WTC11 (cell line): ENCODE measurements at regions not wholly inside any gene's neighbourhood (a gene's known extent, or its start where the extent isn't known, plus 50 kb on each side); places are given as distances from the start of the nearest gene placed in this dataset.

Experiments
- ATAC-seq: fragments of 200-7000 bp; cut with Tn5 transposase; 2 replicates; pipeline ENCODE4 v1.10.0; 2021; ENCODE audit warnings: mild to moderate bottlenecking, moderate library complexity
- CTCF ChIA-PET: fragments of 300-600 bp; sonication (Branson Sonifier 250); formaldehyde crosslinking; loops from one replicate; lab custom pipeline; 2021; ENCODE audit warnings: antibody characterized with exemption; lab: Charles Lee
- POLR2A ChIA-PET: fragments of 350-600 bp; sonication (Branson Sonifier 250); formaldehyde crosslinking; loops from one replicate; lab custom pipeline; 2021; ENCODE audit warnings: antibody characterized with exemption; lab: Charles Lee
- DNase-seq: peaks from one replicate; pipeline ENCODE4 v3.0.0; 2021; ENCODE audit warnings: low spot score
- H3K27ac Mint-ChIP-seq: 2 replicates; pipeline ENCODE4 v1.8.0; 2021; ENCODE audit warnings: mixed read lengths
- H3K27me3 Mint-ChIP-seq: 2 replicates; pipeline ENCODE4 v1.8.0; 2021; ENCODE audit warnings: low read depth, mild to moderate bottlenecking, moderate library complexity, mixed read lengths
- H3K36me3 Mint-ChIP-seq: 2 replicates; pipeline ENCODE4 v1.8.0; 2021; ENCODE audit warnings: mixed read lengths
- H3K4me1 Mint-ChIP-seq: 2 replicates; pipeline ENCODE4 v1.8.0; 2022; ENCODE audit warnings: mixed read lengths
- H3K4me3 Mint-ChIP-seq: 2 replicates; pipeline ENCODE4 v1.8.0; 2021; ENCODE audit warnings: mild to moderate bottlenecking, moderate library complexity, mixed read lengths
- H3K9me3 Mint-ChIP-seq: 2 replicates; pipeline ENCODE4 v1.8.0; 2021; ENCODE audit warnings: mixed read lengths
- ATF3 ChIP-seq: sonication (generic); formaldehyde crosslinking; conservative IDR thresholded peaks from 2 replicates; pipeline ENCODE4 v1.8.1; 2022; ENCODE audit warnings: mild to moderate bottlenecking, missing genetic modification reagents
- CREB1 ChIP-seq: sonication (generic); formaldehyde crosslinking; IDR thresholded peaks from 2 replicates; pipeline ENCODE4 v1.8.0; 2023; ENCODE audit warnings: mild to moderate bottlenecking, missing genetic modification reagents
- GABPB1 ChIP-seq: sonication (generic); formaldehyde crosslinking; IDR thresholded peaks from 2 replicates; pipeline ENCODE4 v1.8.1; 2023; ENCODE audit warnings: mild to moderate bottlenecking, missing genetic modification reagents
- GTF2I ChIP-seq: fragments of 250-450 bp; sonication (Bioruptor Pico); conservative IDR thresholded peaks from 2 replicates; pipeline ENCODE4 v1.4.0; 2021; ENCODE audit warnings: mild to moderate bottlenecking
- HMGA2 ChIP-seq: fragments of 250-450 bp; sonication (Bioruptor Pico); IDR thresholded peaks from 2 replicates; pipeline ENCODE4 v1.4.0; 2021; ENCODE audit warnings: mild to moderate bottlenecking, moderate library complexity
- MYBL2 ChIP-seq: sonication (generic); formaldehyde crosslinking; IDR thresholded peaks from 2 replicates; pipeline ENCODE4 v1.8.1; 2023; ENCODE audit warnings: mild to moderate bottlenecking, moderate library complexity, missing genetic modification reagents
- NR1H2 ChIP-seq: sonication (generic); formaldehyde crosslinking; IDR thresholded peaks from 2 replicates; pipeline ENCODE4 v1.9.0; 2021; ENCODE audit warnings: mild to moderate bottlenecking, moderate library complexity, missing genetic modification reagents
- PREB ChIP-seq: sonication (generic); formaldehyde crosslinking; IDR thresholded peaks from 2 replicates; pipeline ENCODE4 v1.8.1; 2022; ENCODE audit warnings: mild to moderate bottlenecking, missing genetic modification reagents, moderate library complexity, borderline replicate concordance
- STAT6 ChIP-seq: sonication (generic); formaldehyde crosslinking; conservative IDR thresholded peaks from 2 replicates; pipeline ENCODE4 v1.8.1; 2023; ENCODE audit warnings: mild to moderate bottlenecking, low read depth, missing genetic modification reagents, moderate library complexity
- TEAD1 ChIP-seq: sonication (generic); formaldehyde crosslinking; IDR thresholded peaks from 2 replicates; pipeline ENCODE4 v1.8.0; 2022; ENCODE audit warnings: mild to moderate bottlenecking, missing genetic modification reagents
- TEAD4 ChIP-seq: sonication (generic); formaldehyde crosslinking; IDR thresholded peaks from 2 replicates; pipeline ENCODE4 v1.8.0; 2022; ENCODE audit warnings: mild to moderate bottlenecking, missing genetic modification reagents
- TP53 ChIP-seq: sonication (generic); formaldehyde crosslinking; IDR thresholded peaks from 2 replicates; pipeline ENCODE4 v1.8.1; 2023; ENCODE audit warnings: mild to moderate bottlenecking, missing genetic modification reagents
- ZNF121 ChIP-seq: sonication (generic); formaldehyde crosslinking; IDR thresholded peaks from 2 replicates; pipeline ENCODE4 v1.8.0; 2023; ENCODE audit warnings: missing genetic modification reagents
- ZNF263 ChIP-seq: sonication (generic); formaldehyde crosslinking; IDR thresholded peaks from 2 replicates; pipeline ENCODE4 v1.8.1; 2022; ENCODE audit warnings: low read depth, mild to moderate bottlenecking, moderate library complexity, missing genetic modification reagents
- ZNF416 ChIP-seq: fragments of 250-450 bp; sonication (Bioruptor Pico); IDR thresholded peaks from 2 replicates; pipeline ENCODE4 v1.9.0; 2021; ENCODE audit warnings: mild to moderate bottlenecking, inconsistent platforms
- TF ChIP-seq, protein P1 (sequence below): sonication (generic); formaldehyde crosslinking; IDR thresholded peaks from 2 replicates; pipeline ENCODE4 v1.8.1; 2023; ENCODE audit warnings: mild to moderate bottlenecking, missing genetic modification reagents, moderate library complexity
- TF ChIP-seq, protein P2 (sequence below): sonication (generic); formaldehyde crosslinking; IDR thresholded peaks from 2 replicates; pipeline ENCODE4 v1.8.1; 2022; ENCODE audit warnings: mild to moderate bottlenecking, moderate library complexity, missing genetic modification reagents
- TF ChIP-seq, protein P3 (sequence below): fragments of 250-450 bp; sonication (Bioruptor Pico); IDR thresholded peaks from 2 replicates; pipeline ENCODE4 v1.9.0; 2021; ENCODE audit warnings: mild to moderate bottlenecking
- TF ChIP-seq, protein P4 (sequence below): sonication (generic); formaldehyde crosslinking; IDR thresholded peaks from 2 replicates; pipeline ENCODE4 v1.8.1; 2023; ENCODE audit warnings: mild to moderate bottlenecking, moderate library complexity, missing genetic modification reagents
- TF ChIP-seq, protein P5 (sequence below): sonication (generic); formaldehyde crosslinking; IDR thresholded peaks from 2 replicates; pipeline ENCODE4 v1.8.1; 2022; ENCODE audit warnings: low read depth, missing genetic modification reagents, borderline replicate concordance
- TF ChIP-seq, protein P6 (sequence below): fragments of 250-450 bp; sonication (Bioruptor Pico); IDR thresholded peaks from 2 replicates; pipeline ENCODE4 v1.9.0; 2021; ENCODE audit warnings: mild to moderate bottlenecking

DNA sequence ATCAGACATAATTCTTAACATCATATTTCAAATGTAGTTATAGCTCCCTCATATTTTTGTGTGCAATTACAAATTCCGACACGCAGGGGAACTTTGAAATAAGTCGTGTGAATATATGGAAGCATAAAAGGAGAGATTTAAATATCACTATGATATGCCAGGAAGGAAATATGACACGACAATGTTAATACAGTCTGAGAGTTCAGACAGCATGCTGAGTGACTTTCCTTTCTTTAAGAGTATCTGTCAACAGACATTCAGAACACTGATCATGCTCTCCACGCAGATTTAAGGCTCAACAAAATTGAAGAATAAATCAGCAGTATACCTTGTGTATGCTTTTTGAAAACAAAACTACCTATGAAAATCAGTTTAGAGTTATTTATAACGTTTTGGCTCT, 232.6 kb upstream of the CARD18 start:
- Mint-ChIP-seq H3K4me3 (no peak overlapping the region), H3K9me3 (peaks cover 25% of the 10 kb centered on the region), H3K4me1 (peaks cover 2% of the 10 kb centered on the region; the same call in 1 of the 2 replicates), H3K27me3 (peaks cover 4% of the 10 kb centered on the region; the same call in 1 of the 2 replicates), H3K27ac (no peak overlapping the region), H3K36me3 (peaks cover 24% of the 10 kb centered on the region)
- ATAC-seq (no peak), DNase-seq (no peak)
- ChIA-PET CTCF (no interaction called here), POLR2A (no interaction called here)
- TF ChIP-seq ZNF416 (CRISPR knock-in tag): no peak
- TF ChIP-seq, protein P1, sequence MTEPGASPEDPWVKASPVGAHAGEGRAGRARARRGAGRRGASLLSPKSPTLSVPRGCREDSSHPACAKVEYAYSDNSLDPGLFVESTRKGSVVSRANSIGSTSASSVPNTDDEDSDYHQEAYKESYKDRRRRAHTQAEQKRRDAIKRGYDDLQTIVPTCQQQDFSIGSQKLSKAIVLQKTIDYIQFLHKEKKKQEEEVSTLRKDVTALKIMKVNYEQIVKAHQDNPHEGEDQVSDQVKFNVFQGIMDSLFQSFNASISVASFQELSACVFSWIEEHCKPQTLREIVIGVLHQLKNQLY (CRISPR knock-in tag): no peak
- TF ChIP-seq CREB1 (CRISPR knock-in tag): no peak
- no peak for TF ChIP-seq PREB (CRISPR knock-in tag)
- TF ChIP-seq ZNF121 (CRISPR knock-in tag): no peak
- no peak for TF ChIP-seq TEAD4 (CRISPR knock-in tag)
- TF ChIP-seq NR1H2 (CRISPR knock-in tag): no peak
- no peak for TF ChIP-seq GTF2I (CRISPR knock-in tag)
- TF ChIP-seq HMGA2 (CRISPR knock-in tag): no peak
- TF ChIP-seq ZNF263 (CRISPR knock-in tag): no peak
- TF ChIP-seq, protein P2, sequence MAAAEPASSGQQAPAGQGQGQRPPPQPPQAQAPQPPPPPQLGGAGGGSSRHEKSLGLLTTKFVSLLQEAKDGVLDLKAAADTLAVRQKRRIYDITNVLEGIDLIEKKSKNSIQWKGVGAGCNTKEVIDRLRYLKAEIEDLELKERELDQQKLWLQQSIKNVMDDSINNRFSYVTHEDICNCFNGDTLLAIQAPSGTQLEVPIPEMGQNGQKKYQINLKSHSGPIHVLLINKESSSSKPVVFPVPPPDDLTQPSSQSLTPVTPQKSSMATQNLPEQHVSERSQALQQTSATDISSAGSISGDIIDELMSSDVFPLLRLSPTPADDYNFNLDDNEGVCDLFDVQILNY (CRISPR knock-in tag): no peak

GRCh38 chr11:105371311-105371710, 231.7 kb upstream of the CARD18 start:
- H3K27ac Mint-ChIP-seq: no peak overlapping the region
- DNase-seq (no peak), ATAC-seq (no peak)
- CTCF ChIA-PET: no interaction called here
- peaks cover 19% of the 10 kb centered on the region for H3K36me3 Mint-ChIP-seq
- POLR2A ChIA-PET: no interaction called here
- peaks cover 19% of the 10 kb centered on the region for H3K9me3 Mint-ChIP-seq
- H3K27me3 Mint-ChIP-seq: peaks cover 4% of the 10 kb centered on the region; the same call in 1 of the 2 replicates
- no peak overlapping the region for H3K4me3 Mint-ChIP-seq
- peaks cover 2% of the 10 kb centered on the region; the same call in 1 of the 2 replicates for H3K4me1 Mint-ChIP-seq
- no peak for TF ChIP-seq MYBL2
- TF ChIP-seq ATF3 (CRISPR knock-in tag): no peak
- TF ChIP-seq STAT6 (CRISPR knock-in tag): no peak
- TF ChIP-seq, protein P3, sequence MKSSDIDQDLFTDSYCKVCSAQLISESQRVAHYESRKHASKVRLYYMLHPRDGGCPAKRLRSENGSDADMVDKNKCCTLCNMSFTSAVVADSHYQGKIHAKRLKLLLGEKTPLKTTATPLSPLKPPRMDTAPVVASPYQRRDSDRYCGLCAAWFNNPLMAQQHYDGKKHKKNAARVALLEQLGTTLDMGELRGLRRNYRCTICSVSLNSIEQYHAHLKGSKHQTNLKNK (CRISPR knock-in tag): no peak
- no peak for TF ChIP-seq TEAD1 (CRISPR knock-in tag)
- TF ChIP-seq, protein P4, sequence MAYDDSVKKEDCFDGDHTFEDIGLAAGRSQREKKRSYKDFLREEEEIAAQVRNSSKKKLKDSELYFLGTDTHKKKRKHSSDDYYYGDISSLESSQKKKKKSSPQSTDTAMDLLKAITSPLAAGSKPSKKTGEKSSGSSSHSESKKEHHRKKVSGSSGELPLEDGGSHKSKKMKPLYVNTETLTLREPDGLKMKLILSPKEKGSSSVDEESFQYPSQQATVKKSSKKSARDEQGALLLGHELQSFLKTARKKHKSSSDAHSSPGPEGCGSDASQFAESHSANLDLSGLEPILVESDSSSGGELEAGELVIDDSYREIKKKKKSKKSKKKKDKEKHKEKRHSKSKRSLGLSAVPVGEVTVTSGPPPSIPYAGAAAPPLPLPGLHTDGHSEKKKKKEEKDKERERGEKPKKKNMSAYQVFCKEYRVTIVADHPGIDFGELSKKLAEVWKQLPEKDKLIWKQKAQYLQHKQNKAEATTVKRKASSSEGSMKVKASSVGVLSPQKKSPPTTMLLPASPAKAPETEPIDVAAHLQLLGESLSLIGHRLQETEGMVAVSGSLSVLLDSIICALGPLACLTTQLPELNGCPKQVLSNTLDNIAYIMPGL (CRISPR knock-in tag): no peak
- TF ChIP-seq TP53: no peak
- no peak for TF ChIP-seq GABPB1 (CRISPR knock-in tag)
- TF ChIP-seq, protein P2 (CRISPR knock-in tag): no peak
- TF ChIP-seq, protein P5, sequence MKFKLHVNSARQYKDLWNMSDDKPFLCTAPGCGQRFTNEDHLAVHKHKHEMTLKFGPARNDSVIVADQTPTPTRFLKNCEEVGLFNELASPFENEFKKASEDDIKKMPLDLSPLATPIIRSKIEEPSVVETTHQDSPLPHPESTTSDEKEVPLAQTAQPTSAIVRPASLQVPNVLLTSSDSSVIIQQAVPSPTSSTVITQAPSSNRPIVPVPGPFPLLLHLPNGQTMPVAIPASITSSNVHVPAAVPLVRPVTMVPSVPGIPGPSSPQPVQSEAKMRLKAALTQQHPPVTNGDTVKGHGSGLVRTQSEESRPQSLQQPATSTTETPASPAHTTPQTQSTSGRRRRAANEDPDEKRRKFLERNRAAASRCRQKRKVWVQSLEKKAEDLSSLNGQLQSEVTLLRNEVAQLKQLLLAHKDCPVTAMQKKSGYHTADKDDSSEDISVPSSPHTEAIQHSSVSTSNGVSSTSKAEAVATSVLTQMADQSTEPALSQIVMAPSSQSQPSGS (CRISPR knock-in tag): no peak
- TF ChIP-seq, protein P6, sequence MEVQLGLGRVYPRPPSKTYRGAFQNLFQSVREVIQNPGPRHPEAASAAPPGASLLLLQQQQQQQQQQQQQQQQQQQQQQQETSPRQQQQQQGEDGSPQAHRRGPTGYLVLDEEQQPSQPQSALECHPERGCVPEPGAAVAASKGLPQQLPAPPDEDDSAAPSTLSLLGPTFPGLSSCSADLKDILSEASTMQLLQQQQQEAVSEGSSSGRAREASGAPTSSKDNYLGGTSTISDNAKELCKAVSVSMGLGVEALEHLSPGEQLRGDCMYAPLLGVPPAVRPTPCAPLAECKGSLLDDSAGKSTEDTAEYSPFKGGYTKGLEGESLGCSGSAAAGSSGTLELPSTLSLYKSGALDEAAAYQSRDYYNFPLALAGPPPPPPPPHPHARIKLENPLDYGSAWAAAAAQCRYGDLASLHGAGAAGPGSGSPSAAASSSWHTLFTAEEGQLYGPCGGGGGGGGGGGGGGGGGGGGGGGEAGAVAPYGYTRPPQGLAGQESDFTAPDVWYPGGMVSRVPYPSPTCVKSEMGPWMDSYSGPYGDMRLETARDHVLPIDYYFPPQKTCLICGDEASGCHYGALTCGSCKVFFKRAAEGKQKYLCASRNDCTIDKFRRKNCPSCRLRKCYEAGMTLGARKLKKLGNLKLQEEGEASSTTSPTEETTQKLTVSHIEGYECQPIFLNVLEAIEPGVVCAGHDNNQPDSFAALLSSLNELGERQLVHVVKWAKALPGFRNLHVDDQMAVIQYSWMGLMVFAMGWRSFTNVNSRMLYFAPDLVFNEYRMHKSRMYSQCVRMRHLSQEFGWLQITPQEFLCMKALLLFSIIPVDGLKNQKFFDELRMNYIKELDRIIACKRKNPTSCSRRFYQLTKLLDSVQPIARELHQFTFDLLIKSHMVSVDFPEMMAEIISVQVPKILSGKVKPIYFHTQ (CRISPR knock-in tag): no peak
